ENCODE measurements at regions not wholly inside any gene's neighbourhood (a gene's known extent, or its start where the extent isn't known, plus 50 kb on each side); places are given as distances from the start of the nearest gene placed in this dataset.

DNA sequence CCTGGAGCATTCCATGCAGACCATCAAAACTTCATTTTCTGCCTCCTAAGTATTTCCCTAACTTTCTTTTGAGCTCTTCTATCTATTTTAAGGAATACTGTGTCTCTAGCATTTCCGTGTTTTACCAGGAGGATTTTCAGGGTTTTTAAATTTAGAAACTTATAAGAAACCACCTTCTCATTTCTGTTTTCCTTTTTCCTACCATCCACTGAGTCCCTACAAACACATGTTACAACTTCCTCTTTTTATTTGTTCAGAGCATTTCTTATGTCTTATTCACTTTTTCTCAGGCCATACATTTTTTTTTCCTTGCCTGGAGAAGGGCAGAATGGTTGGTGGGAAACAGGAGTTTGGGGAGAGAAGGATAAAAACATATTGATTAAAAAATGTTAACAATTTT, 130.0 kb upstream of the BMP5 start:
- H3K9me3 Mint-ChIP-seq (ENCODE audit: unreplicated experiment) = no peaks in the 10 kb centered on the region
- TF ChIP-seq CTCF (IDR thresholded peaks at IDR 0.05; ENCODE audit: unreplicated experiment) = no peak
- H3K27ac Mint-ChIP-seq (ENCODE audit: unreplicated experiment) = peak overlapping the region; percentile 3
- no peak overlapping the region for H3K4me3 Mint-ChIP-seq (ENCODE audit: unreplicated experiment)
- peaks cover 12% of the 10 kb centered on the region for H3K4me1 Mint-ChIP-seq (ENCODE audit: unreplicated experiment)
- DNase-seq (ENCODE audit: low spot score) = no peak
- peaks cover 1% of the 10 kb centered on the region for H3K27me3 Mint-ChIP-seq (ENCODE audit: unreplicated experiment)
- H3K36me3 Mint-ChIP-seq (ENCODE audit: low read depth, unreplicated experiment) = no peaks in the 10 kb centered on the region

DNA sequence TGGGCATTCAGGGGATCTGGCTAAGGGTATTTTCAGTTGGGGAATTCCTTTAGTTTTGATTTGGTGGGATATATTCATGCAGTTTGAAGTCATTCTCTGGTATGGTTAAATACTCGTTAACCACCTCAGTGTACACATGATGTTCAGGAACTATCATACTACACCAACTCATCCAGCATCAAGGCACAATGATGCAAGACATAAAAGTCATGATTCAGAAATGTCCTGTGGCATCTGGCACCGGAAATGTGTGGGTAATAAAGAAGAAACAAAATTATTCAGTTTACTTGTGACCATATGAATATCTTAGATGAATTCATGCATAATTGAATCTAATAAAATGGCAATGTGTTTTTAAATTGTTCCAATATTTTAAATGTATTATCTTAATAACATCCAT, 129.0 kb upstream of the BMP5 start:
- H3K9me3 Mint-ChIP-seq (ENCODE audit: unreplicated experiment) = no peaks in the 10 kb centered on the region
- DNase-seq (ENCODE audit: low spot score) = no peak
- TF ChIP-seq CTCF (IDR thresholded peaks at IDR 0.05; ENCODE audit: unreplicated experiment) = no peak
- no peak overlapping the region for H3K27ac Mint-ChIP-seq (ENCODE audit: unreplicated experiment)
- peaks cover 12% of the 10 kb centered on the region for H3K4me1 Mint-ChIP-seq (ENCODE audit: unreplicated experiment)
- H3K27me3 Mint-ChIP-seq (ENCODE audit: unreplicated experiment) = peaks cover 1% of the 10 kb centered on the region
- no peaks in the 10 kb centered on the region for H3K36me3 Mint-ChIP-seq (ENCODE audit: low read depth, unreplicated experiment)
- H3K4me3 Mint-ChIP-seq (ENCODE audit: unreplicated experiment) = no peak overlapping the region

DNA sequence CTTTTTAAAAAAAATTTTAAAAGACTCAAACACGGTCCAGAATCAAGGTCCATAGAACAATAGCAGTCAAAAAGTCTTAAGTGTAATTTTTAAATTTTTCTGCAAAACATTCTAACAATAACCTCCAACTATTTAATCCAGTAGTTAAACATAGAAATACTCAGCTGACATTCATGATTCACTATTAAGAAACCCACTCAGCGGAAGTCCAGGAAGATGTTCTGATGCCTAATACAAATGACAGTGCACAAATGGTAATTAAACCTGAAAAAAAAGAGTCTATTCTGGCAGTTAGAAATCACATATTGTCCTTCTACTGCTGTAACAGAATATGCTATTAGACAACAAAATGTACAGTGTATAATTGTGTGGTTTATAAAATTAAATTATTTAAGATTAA, 128.2 kb upstream of the BMP5 start:
- no peaks in the 10 kb centered on the region for H3K36me3 Mint-ChIP-seq (ENCODE audit: low read depth, unreplicated experiment)
- no peak for DNase-seq (ENCODE audit: low spot score)
- no peaks in the 10 kb centered on the region for H3K9me3 Mint-ChIP-seq (ENCODE audit: unreplicated experiment)
- TF ChIP-seq CTCF (IDR thresholded peaks at IDR 0.05; ENCODE audit: unreplicated experiment) = no peak
- H3K27me3 Mint-ChIP-seq (ENCODE audit: unreplicated experiment) = peaks cover 1% of the 10 kb centered on the region
- no peak overlapping the region for H3K27ac Mint-ChIP-seq (ENCODE audit: unreplicated experiment)
- H3K4me1 Mint-ChIP-seq (ENCODE audit: unreplicated experiment) = peaks cover 12% of the 10 kb centered on the region
- no peak overlapping the region for H3K4me3 Mint-ChIP-seq (ENCODE audit: unreplicated experiment)

DNA sequence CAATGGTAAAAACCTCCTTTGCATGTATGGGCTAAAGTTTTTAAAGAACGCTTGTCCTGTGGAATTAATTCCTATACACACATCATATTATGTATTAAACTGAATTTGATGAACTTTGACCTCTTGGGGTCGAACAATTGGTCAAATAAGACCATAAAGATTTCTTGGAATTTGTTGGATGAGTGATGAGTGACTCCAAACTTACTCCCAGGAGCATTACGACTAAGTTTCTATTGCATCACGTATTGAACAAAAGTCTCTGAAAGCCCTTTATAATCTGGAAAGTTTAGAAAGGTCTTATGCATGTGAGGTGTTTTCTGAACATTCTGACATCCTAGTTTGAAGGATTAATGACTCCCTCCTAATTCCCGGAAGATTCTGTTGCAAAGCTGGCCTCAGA, 126.9 kb upstream of the BMP5 start:
- Mint-ChIP-seq H3K36me3 (ENCODE audit: low read depth, unreplicated experiment) (no peaks in the 10 kb centered on the region), H3K9me3 (ENCODE audit: unreplicated experiment) (no peaks in the 10 kb centered on the region), H3K4me1 (ENCODE audit: unreplicated experiment) (peaks cover 12% of the 10 kb centered on the region), H3K27me3 (ENCODE audit: unreplicated experiment) (peaks cover 4% of the 10 kb centered on the region), H3K27ac (ENCODE audit: unreplicated experiment) (no peak overlapping the region), H3K4me3 (ENCODE audit: unreplicated experiment) (no peak overlapping the region)
- no peak for DNase-seq (ENCODE audit: low spot score)
- TF ChIP-seq CTCF (IDR thresholded peaks at IDR 0.05; ENCODE audit: unreplicated experiment) = no peak

DNA sequence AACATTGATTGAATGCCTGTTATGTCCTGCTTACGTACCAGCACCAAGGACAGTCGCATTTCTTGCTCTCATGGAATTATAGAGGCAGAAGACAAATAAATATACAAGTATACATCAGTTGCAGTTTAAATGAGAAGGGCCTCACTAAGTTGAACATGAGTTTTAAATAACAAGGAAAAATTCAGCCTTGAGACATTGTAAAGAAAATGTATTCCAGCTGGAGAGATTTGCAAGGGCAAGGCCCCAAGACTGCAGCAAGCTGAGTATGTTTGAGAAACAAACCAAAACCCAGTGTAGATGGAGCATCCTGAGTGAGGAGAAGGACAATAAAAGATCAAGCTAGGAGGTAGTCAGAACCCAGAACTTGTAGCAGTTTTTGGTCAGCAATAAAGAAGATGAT, 123.2 kb upstream of the BMP5 start:
- Mint-ChIP-seq H3K27ac (ENCODE audit: unreplicated experiment) (no peak overlapping the region), H3K9me3 (ENCODE audit: unreplicated experiment) (peaks cover 6% of the 10 kb centered on the region), H3K27me3 (ENCODE audit: unreplicated experiment) (peaks cover 3% of the 10 kb centered on the region), H3K36me3 (ENCODE audit: low read depth, unreplicated experiment) (no peaks in the 10 kb centered on the region), H3K4me1 (ENCODE audit: unreplicated experiment) (no peaks in the 10 kb centered on the region), H3K4me3 (ENCODE audit: unreplicated experiment) (no peak overlapping the region)
- no peak for TF ChIP-seq CTCF (IDR thresholded peaks at IDR 0.05; ENCODE audit: unreplicated experiment)
- no peak for DNase-seq (ENCODE audit: low spot score)
